GM12875 (cell line): ENCODE measurements at regions not wholly inside any gene's neighbourhood (a gene's known extent, or its start where the extent isn't known, plus 50 kb on each side); places are given as distances from the start of the nearest gene placed in this dataset.
"Not testable (repeated sequence)": the region's sequence is repeated elsewhere in the genome, so short reads cannot be mapped to it uniquely, and the experiment has no call there.

Source experiments
- H3K4me3 ChIP-seq: one replicate; pipeline ENCODE4 v1.5.1; 2011; ENCODE audit warnings: low read depth, low read length, control low read depth
- CTCF ChIP-seq: IDR thresholded peaks from 2 replicates; pipeline ENCODE4 v1.5.1; 2011; ENCODE audit warnings: low read depth, mild to moderate bottlenecking, control low read depth, inconsistent platforms, low read length, moderate library complexity, borderline replicate concordance; ENCODE audit not compliant: insufficient read depth

GRCh38 chr4:19195696-19196095, 1056.0 kb upstream of the SLIT2 start:
- no peak for TF ChIP-seq CTCF
- H3K4me3 ChIP-seq = no peak overlapping the region

GRCh38 chr4:19194672-19195071, 1057.0 kb upstream of the SLIT2 start:
- no peak for TF ChIP-seq CTCF
- H3K4me3 ChIP-seq = no peak overlapping the region

GRCh38 chr4:19193274-19193981, 1058.3 kb upstream of the SLIT2 start:
- TF ChIP-seq CTCF = no peak
- no peak overlapping the region for H3K4me3 ChIP-seq

- no peak overlapping the region for H3K4me3 ChIP-seq
- TF ChIP-seq CTCF = no peak
Observed at GRCh38 chr4:19191979-19192650, 1059.6 kb upstream of the SLIT2 start.

- H3K4me3 ChIP-seq = no peak overlapping the region
- TF ChIP-seq CTCF = no peak
Observed at GRCh38 chr4:19187691-19188090, 1064.0 kb upstream of the SLIT2 start.

- no peak overlapping the region for H3K4me3 ChIP-seq
- TF ChIP-seq CTCF = no peak
Observed at GRCh38 chr4:19187096-19187495, 1064.6 kb upstream of the SLIT2 start.

GRCh38 chr4:19181631-19182030, 1070.1 kb upstream of the SLIT2 start:
- not testable (repeated sequence) for H3K4me3 ChIP-seq
